Prostate gland (tissue), 2 donors: ENCODE measurements at regions not wholly inside any gene's neighbourhood (a gene's known extent, or its start where the extent isn't known, plus 50 kb on each side); places are given as distances from the start of the nearest gene placed in this dataset.

Experiments
- POLR2A ChIP-seq: fragments of 450-650 bp; IDR thresholded peaks from one replicate; pipeline ENCODE4 v1.6.1; 2016; ENCODE audit warnings: antibody characterized with exemption, mild to moderate bottlenecking
- POLR2AphosphoS5 ChIP-seq: sonication (generic); formaldehyde crosslinking; IDR thresholded peaks from one replicate; pipeline ENCODE4 v1.6.1; 2017; ENCODE audit warnings: antibody characterized with exemption
- TF ChIP-seq, protein P1 (sequence below), 4 experiments: fragments of 200-600 bp in 2 of 4; fragments of 450-650 bp in 2 of 4; sonication (generic) in 2 of 4; IDR thresholded peaks; 1 replicate in 3 of 4; 2 replicates in 1 of 4; pipeline ENCODE4 v1.5.1; 2016 to 2019; ENCODE audit warnings: antibody characterized with exemption in 4 of 4, mild to moderate bottlenecking in 2 of 4, moderate library complexity in 2 of 4

GRCh38 chr2:104781151-104781550, 72.8 kb upstream of the POU3F3 start:
- TF ChIP-seq, protein P1, sequence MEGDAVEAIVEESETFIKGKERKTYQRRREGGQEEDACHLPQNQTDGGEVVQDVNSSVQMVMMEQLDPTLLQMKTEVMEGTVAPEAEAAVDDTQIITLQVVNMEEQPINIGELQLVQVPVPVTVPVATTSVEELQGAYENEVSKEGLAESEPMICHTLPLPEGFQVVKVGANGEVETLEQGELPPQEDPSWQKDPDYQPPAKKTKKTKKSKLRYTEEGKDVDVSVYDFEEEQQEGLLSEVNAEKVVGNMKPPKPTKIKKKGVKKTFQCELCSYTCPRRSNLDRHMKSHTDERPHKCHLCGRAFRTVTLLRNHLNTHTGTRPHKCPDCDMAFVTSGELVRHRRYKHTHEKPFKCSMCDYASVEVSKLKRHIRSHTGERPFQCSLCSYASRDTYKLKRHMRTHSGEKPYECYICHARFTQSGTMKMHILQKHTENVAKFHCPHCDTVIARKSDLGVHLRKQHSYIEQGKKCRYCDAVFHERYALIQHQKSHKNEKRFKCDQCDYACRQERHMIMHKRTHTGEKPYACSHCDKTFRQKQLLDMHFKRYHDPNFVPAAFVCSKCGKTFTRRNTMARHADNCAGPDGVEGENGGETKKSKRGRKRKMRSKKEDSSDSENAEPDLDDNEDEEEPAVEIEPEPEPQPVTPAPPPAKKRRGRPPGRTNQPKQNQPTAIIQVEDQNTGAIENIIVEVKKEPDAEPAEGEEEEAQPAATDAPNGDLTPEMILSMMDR (IDR thresholded peaks at IDR 0.05) = no peak
- no peak for TF ChIP-seq POLR2AphosphoS5
- TF ChIP-seq POLR2A = no peak
